DND-41 (cell line): ENCODE measurements at regions not wholly inside any gene's neighbourhood (a gene's known extent, or its start where the extent isn't known, plus 50 kb on each side); places are given as distances from the start of the nearest gene placed in this dataset.

Experiments used
- ATAC-seq: fragments of 200-7000 bp; cut with Tn5 transposase; 3 replicates; pipeline ENCODE4 v1.9.1; 2021; ENCODE audit warnings: low read depth; ENCODE audit not compliant: insufficient read depth
- DNase-seq: peaks from one replicate; pipeline ENCODE4 v3.0.0-alpha.2; 2020
- H2AFZ ChIP-seq: 2 replicates; pipeline ENCODE4 v1.6.0; 2012; ENCODE audit warnings: low read depth, low read length
- H3K27ac ChIP-seq: 2 replicates; pipeline ENCODE4 v1.5.1; 2012; ENCODE audit warnings: low read length, inconsistent platforms
- H3K27me3 ChIP-seq: fragments of 200-600 bp; sonication (generic); 2 replicates; pipeline ENCODE4 v1.6.0; 2012; ENCODE audit warnings: low read length, mild to moderate bottlenecking, inconsistent platforms; ENCODE audit not compliant: insufficient read depth, poor library complexity
- H3K36me3 ChIP-seq: 2 replicates; pipeline ENCODE4 v1.5.1; 2012; ENCODE audit warnings: low read length, inconsistent platforms; ENCODE audit not compliant: insufficient read depth
- H3K4me1 ChIP-seq: 2 replicates; pipeline ENCODE4 v1.5.1; 2012; ENCODE audit warnings: mild to moderate bottlenecking, low read length; ENCODE audit not compliant: insufficient read depth
- H3K4me2 ChIP-seq: 2 replicates; pipeline ENCODE4 v1.6.0; 2012; ENCODE audit warnings: mild to moderate bottlenecking, moderate library complexity, low read length, inconsistent platforms; ENCODE audit not compliant: insufficient read depth
- H3K4me3 ChIP-seq, 2 experiments: fragments of 200-600 bp in 1 of 2; shearing (Covaris generic) in 1 of 2; 2 replicates each; pipeline ENCODE4 v1.5.1; 2012 to 2016; ENCODE audit warnings: inconsistent platforms in 2 of 2, low read length in 2 of 2, mild to moderate bottlenecking in 2 of 2, low read depth in 1 of 2, moderate library complexity in 1 of 2
- H3K79me2 ChIP-seq: 2 replicates; pipeline ENCODE4 v1.6.0; 2012; ENCODE audit warnings: low read length, inconsistent platforms; ENCODE audit not compliant: insufficient read depth
- H3K9ac ChIP-seq: 2 replicates; pipeline ENCODE4 v1.6.0; 2012; ENCODE audit warnings: low read depth, mild to moderate bottlenecking, inconsistent platforms, low read length, moderate library complexity
- H3K9me3 ChIP-seq: 2 replicates; pipeline ENCODE4 v1.5.1; 2012; ENCODE audit warnings: low read length, moderate library complexity, mild to moderate bottlenecking, inconsistent platforms; ENCODE audit not compliant: insufficient read depth, severe bottlenecking
- H4K20me1 ChIP-seq: 2 replicates; pipeline ENCODE4 v1.6.0; 2012; ENCODE audit warnings: low read length; ENCODE audit not compliant: insufficient read depth
- EZH2 ChIP-seq: IDR thresholded peaks from 3 replicates; pipeline ENCODE4 v1.6.1; 2012; ENCODE audit warnings: borderline replicate concordance, low read depth, mild to moderate bottlenecking, moderate library complexity, low read length, inconsistent platforms; ENCODE audit not compliant: severe bottlenecking
- TF ChIP-seq, protein P1 (sequence below): IDR thresholded peaks from 2 replicates; pipeline ENCODE4 v1.5.1; 2012; ENCODE audit warnings: borderline replicate concordance, low read length, moderate library complexity, mild to moderate bottlenecking; ENCODE audit not compliant: poor library complexity, severe bottlenecking; ENCODE audit errors: extremely low read depth

- Histone ChIP-seq H3K36me3 (no peaks in the 10 kb centered on the region), H3K4me2 (no peak overlapping the region), H3K9ac (no peak overlapping the region), H3K4me1 (no peaks in the 10 kb centered on the region), H3K27me3 (no peaks in the 10 kb centered on the region), H4K20me1 (no peaks in the 10 kb centered on the region), H3K9me3 (no peaks in the 10 kb centered on the region), H2AFZ (no peak overlapping the region), H3K27ac (no peak overlapping the region), H3K4me3 (no peak overlapping the region), H3K79me2 (no peaks in the 10 kb centered on the region)
- no peak for ATAC-seq
- no peak for DNase-seq
- TF ChIP-seq, protein P1, sequence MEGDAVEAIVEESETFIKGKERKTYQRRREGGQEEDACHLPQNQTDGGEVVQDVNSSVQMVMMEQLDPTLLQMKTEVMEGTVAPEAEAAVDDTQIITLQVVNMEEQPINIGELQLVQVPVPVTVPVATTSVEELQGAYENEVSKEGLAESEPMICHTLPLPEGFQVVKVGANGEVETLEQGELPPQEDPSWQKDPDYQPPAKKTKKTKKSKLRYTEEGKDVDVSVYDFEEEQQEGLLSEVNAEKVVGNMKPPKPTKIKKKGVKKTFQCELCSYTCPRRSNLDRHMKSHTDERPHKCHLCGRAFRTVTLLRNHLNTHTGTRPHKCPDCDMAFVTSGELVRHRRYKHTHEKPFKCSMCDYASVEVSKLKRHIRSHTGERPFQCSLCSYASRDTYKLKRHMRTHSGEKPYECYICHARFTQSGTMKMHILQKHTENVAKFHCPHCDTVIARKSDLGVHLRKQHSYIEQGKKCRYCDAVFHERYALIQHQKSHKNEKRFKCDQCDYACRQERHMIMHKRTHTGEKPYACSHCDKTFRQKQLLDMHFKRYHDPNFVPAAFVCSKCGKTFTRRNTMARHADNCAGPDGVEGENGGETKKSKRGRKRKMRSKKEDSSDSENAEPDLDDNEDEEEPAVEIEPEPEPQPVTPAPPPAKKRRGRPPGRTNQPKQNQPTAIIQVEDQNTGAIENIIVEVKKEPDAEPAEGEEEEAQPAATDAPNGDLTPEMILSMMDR: no peak
- TF ChIP-seq EZH2: no peak
Observed at GRCh38 chr17:63341276-63341675, 104.8 kb downstream of the CYB561 start.

DNA sequence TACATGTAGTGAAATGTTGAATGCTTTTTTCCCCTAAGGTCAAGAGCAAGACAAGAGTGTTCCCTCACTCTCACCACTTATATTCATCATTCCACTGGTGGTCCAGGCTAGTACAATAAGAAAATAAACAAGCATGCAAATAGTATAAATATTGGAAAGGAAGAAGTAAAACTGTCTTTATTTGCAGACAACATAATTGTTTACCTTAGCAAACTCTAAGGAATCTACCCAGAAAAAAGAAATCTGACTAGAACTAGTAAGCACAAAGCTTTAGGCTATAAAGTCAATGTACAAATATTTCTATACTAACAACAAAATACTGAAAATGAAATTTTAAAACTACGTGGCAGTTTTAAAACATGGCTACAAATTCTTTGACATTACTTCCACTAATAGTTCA lies 101.7 kb downstream of the CYB561 start:
- no peak for DNase-seq
- no peak overlapping the region for H3K9ac ChIP-seq
- no peaks in the 10 kb centered on the region for H3K27me3 ChIP-seq
- no peaks in the 10 kb centered on the region for H4K20me1 ChIP-seq
- TF ChIP-seq, protein P1: no peak
- no peak for TF ChIP-seq EZH2
- H3K36me3 ChIP-seq: no peaks in the 10 kb centered on the region
- H3K79me2 ChIP-seq: no peaks in the 10 kb centered on the region
- no peak for ATAC-seq
- H3K4me3 ChIP-seq: no peak overlapping the region
- H2AFZ ChIP-seq: no peak overlapping the region
- H3K4me1 ChIP-seq: no peaks in the 10 kb centered on the region
- no peaks in the 10 kb centered on the region for H3K9me3 ChIP-seq
- no peak overlapping the region for H3K4me2 ChIP-seq
- no peak overlapping the region for H3K27ac ChIP-seq

GRCh38 chr17:63345611-63346010 lies 100.5 kb downstream of the CYB561 start:
- no peaks in the 10 kb centered on the region for H3K36me3 ChIP-seq
- no peak overlapping the region for H3K4me2 ChIP-seq
- H3K27me3 ChIP-seq: no peaks in the 10 kb centered on the region
- H3K9ac ChIP-seq: no peak overlapping the region
- no peak overlapping the region for H3K4me3 ChIP-seq
- ATAC-seq: no peak
- no peaks in the 10 kb centered on the region for H4K20me1 ChIP-seq
- no peak for DNase-seq
- no peak overlapping the region for H3K27ac ChIP-seq
- H3K79me2 ChIP-seq: no peaks in the 10 kb centered on the region
- H3K9me3 ChIP-seq: no peaks in the 10 kb centered on the region
- H3K4me1 ChIP-seq: no peaks in the 10 kb centered on the region
- no peak for TF ChIP-seq EZH2
- TF ChIP-seq, protein P1: no peak
- H2AFZ ChIP-seq: no peak overlapping the region

DNA sequence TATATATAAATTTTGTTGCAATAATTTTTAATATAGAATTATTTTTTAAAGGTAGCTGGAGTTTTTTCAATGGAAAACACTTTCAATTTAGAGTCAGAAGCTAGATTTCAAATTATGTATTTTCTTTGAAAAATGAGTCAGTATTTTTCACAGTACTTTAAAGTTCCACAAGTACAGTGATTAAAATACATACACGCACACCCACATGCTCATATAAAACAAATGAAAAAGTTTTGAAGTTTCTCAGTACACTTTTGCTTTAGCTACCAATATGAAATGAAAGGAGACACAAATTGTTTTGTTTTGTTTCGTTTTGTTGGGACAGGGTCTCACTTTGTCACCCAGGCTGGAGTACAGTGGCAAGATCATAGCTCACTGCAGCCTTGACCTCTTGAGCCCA lies 98.6 kb downstream of the CYB561 start:
- H4K20me1 ChIP-seq: no peaks in the 10 kb centered on the region
- DNase-seq (no peak), ATAC-seq (no peak)
- no peaks in the 10 kb centered on the region for H3K79me2 ChIP-seq
- no peak overlapping the region for H3K4me3 ChIP-seq
- H3K4me1 ChIP-seq: no peaks in the 10 kb centered on the region
- no peak overlapping the region for H3K4me2 ChIP-seq
- H3K27me3 ChIP-seq: no peaks in the 10 kb centered on the region
- TF ChIP-seq, protein P1: no peak
- no peak for TF ChIP-seq EZH2
- H2AFZ ChIP-seq: no peak overlapping the region
- H3K9ac ChIP-seq: no peak overlapping the region
- H3K9me3 ChIP-seq: no peaks in the 10 kb centered on the region
- no peak overlapping the region for H3K27ac ChIP-seq
- H3K36me3 ChIP-seq: no peaks in the 10 kb centered on the region
